Heart left ventricle (tissue), 13 donors: ENCODE measurements at regions not wholly inside any gene's neighbourhood (a gene's known extent, or its start where the extent isn't known, plus 50 kb on each side); places are given as distances from the start of the nearest gene placed in this dataset.

ENCODE experiments used
- POLR2A ChIP-seq, 2 donors: fragments of 450-650 bp; IDR thresholded peaks; one replicate each; pipeline ENCODE4 v1.6.1; 2017; ENCODE audit warnings: antibody characterized with exemption in 2 of 2, mild to moderate bottlenecking in 2 of 2, moderate library complexity in 2 of 2
- TF ChIP-seq, protein P1 (sequence below), 12 donors: fragments of 200-600 bp; sonication (generic) in 4 of 12; IDR thresholded peaks; one replicate each; pipeline versions ENCODE4 v1.5.0 to v1.8.0; 2018 to 2022; ENCODE audit warnings: antibody characterized with exemption in 12 of 12, mild to moderate bottlenecking in 5 of 12
- donor health status: ischemic (EF 13 %, LVEDD 7.1; RV severe dilation, severe dysfunction).
- donor health status: DM: no; HTN: yes; CAD: no.
- donor health status: DM: no; HTN: no; CAD: no.
- donor health status: ischemic (EF 25% LVEDD 6.9; RV normal size, moderate dysfunction).
- donor health status: ischemic (EF 25% LVEDD 5.7; RV mildly dilated, moderate dysfunction).
- donor health status: ischemic (EF 35%, LVEDD 5.7; RV mildly dilated, moderate dysfunction).
- donor health status: nonischemic (EF 11% LVEDD 7.7; RV severe dilation, severe dysfunction).
- donor health status: DM: yes; HTN: yes; CAD: no.
- donor health status: PGD.
- donor health status: ischemic (EF 29% LVEDD 5.4; RV normal size, mild dysfunction).
- donor health status: nonischemic (EF 23%, LVEDD 6.1; RV moderate dilation, normal function).

DNA sequence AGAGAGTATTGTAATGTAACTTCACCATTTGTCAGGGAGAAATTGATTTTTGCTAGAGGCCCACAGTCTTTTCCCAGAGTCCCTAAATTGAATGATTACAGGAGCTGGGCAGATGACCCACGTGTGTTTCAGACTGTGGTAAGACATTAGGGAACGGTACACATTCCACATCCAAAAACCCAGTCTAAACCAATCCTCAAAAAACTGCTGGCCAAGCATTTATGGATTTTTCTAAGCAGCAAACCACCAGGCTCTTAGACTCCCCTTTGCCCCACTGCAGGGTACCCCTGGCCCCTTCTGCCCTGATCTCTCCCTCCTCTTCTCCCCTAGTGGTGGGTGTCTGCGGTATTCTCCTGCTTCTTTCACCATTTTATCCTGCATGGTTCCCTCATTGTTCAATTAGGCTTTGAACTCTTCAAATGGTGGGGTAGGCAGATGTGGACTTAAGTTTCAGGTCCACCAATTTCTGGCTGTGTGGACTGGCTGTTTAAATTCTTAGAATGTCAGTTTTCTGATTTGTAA is 135.5 kb upstream of the SORCS3 start:
- TF ChIP-seq, protein P1, sequence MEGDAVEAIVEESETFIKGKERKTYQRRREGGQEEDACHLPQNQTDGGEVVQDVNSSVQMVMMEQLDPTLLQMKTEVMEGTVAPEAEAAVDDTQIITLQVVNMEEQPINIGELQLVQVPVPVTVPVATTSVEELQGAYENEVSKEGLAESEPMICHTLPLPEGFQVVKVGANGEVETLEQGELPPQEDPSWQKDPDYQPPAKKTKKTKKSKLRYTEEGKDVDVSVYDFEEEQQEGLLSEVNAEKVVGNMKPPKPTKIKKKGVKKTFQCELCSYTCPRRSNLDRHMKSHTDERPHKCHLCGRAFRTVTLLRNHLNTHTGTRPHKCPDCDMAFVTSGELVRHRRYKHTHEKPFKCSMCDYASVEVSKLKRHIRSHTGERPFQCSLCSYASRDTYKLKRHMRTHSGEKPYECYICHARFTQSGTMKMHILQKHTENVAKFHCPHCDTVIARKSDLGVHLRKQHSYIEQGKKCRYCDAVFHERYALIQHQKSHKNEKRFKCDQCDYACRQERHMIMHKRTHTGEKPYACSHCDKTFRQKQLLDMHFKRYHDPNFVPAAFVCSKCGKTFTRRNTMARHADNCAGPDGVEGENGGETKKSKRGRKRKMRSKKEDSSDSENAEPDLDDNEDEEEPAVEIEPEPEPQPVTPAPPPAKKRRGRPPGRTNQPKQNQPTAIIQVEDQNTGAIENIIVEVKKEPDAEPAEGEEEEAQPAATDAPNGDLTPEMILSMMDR (IDR thresholded peaks at IDR 0.05), result no peak
- no peak for TF ChIP-seq POLR2A (IDR thresholded peaks at IDR 0.05)
